H1 (cell line): ENCODE measurements at regions not wholly inside any gene's neighbourhood (a gene's known extent, or its start where the extent isn't known, plus 50 kb on each side); places are given as distances from the start of the nearest gene placed in this dataset.
A peak's percentile ranks its signal among the peaks of the same experiment; 100 is the strongest.

ENCODE experiments used
- ASH2L ChIP-seq: fragments of 200-600, 300-600 bp; sonication (generic); IDR thresholded peaks from one replicate; pipeline ENCODE4 v1.7.1; 2017; ENCODE audit warnings: low read length
- ATF2 ChIP-seq: IDR thresholded peaks from 2 replicates; pipeline ENCODE4 v1.6.1; 2012; ENCODE audit warnings: low read length, inconsistent platforms
- BACH1 ChIP-seq: IDR thresholded peaks from 2 replicates; pipeline ENCODE4 v1.6.1; 2012; ENCODE audit warnings: low read length, improper control_type of control experiment
- BCL11A ChIP-seq, 2 experiments: IDR thresholded peaks; one replicate each; pipeline ENCODE4 v1.6.1; 2011; ENCODE audit warnings: low read depth in 2 of 2, low read length in 2 of 2, mild to moderate bottlenecking in 2 of 2
- CBX5 ChIP-seq: fragments of 300-800, 300-1000 bp; sonication (generic); IDR thresholded peaks from 2 replicates; pipeline ENCODE4 v1.7.1; 2016; ENCODE audit warnings: antibody characterized with exemption, low read length, low read depth
- CEBPB ChIP-seq: IDR thresholded peaks from 2 replicates; pipeline ENCODE4 v1.6.1; 2012; ENCODE audit warnings: low read depth, low read length
- EGR1 ChIP-seq: IDR thresholded peaks from 2 replicates; pipeline ENCODE4 v1.6.1; 2011; ENCODE audit warnings: low read depth, low read length, borderline replicate concordance
- EZH2 ChIP-seq: fragments of 200-600 bp; sonication (generic); IDR thresholded peaks from 2 replicates; pipeline ENCODE4 v1.7.1; 2012; ENCODE audit warnings: low read depth, mild to moderate bottlenecking, moderate library complexity, low read length, inconsistent platforms; ENCODE audit not compliant: severe bottlenecking
- FOSL1 ChIP-seq: IDR thresholded peaks from 2 replicates; pipeline ENCODE4 v1.6.1; 2011; ENCODE audit warnings: mild to moderate bottlenecking, low read depth, low read length, moderate library complexity; ENCODE audit not compliant: insufficient read depth
- GTF2F1 ChIP-seq: IDR thresholded peaks from 2 replicates; pipeline ENCODE4 v1.6.1; 2012; ENCODE audit warnings: low read depth, low read length, improper control_type of control experiment, borderline replicate concordance
- HDAC2 ChIP-seq, 2 experiments: fragments of 300-600 bp in 1 of 2; sonication (generic) in 1 of 2; IDR thresholded peaks; 2 replicates each; pipeline ENCODE4 v1.6.1; 2011 to 2012; ENCODE audit warnings: low read depth in 2 of 2, low read length in 2 of 2, mild to moderate bottlenecking in 2 of 2, moderate library complexity in 2 of 2, borderline replicate concordance in 1 of 2, inconsistent platforms in 1 of 2
- KDM1A ChIP-seq: fragments of 200-600, 300-600 bp; sonication (generic); IDR thresholded peaks from 2 replicates; pipeline ENCODE4 v1.7.1; 2016; ENCODE audit warnings: mild to moderate bottlenecking, low read length, borderline replicate concordance
- PHF8 ChIP-seq: fragments of 200-600 bp; sonication (generic); conservative IDR thresholded peaks from 2 replicates; pipeline ENCODE4 v1.7.1; 2012; ENCODE audit warnings: low read depth, mild to moderate bottlenecking, inconsistent platforms, low read length, moderate library complexity
- POU5F1 ChIP-seq: IDR thresholded peaks from 2 replicates; pipeline ENCODE4 v1.6.1; 2011; ENCODE audit warnings: low read depth, mild to moderate bottlenecking, low read length, moderate library complexity
- RAD21 ChIP-seq, 2 experiments: IDR thresholded peaks in 1 of 2; conservative IDR thresholded peaks in 1 of 2; 2 replicates each; pipeline ENCODE4 v1.6.1; 2011; ENCODE audit warnings: low read depth in 2 of 2, low read length in 2 of 2, improper control_type of control experiment in 1 of 2, inconsistent platforms in 1 of 2, mild to moderate bottlenecking in 1 of 2, moderate library complexity in 1 of 2
- RBBP5 ChIP-seq: IDR thresholded peaks from 2 replicates; pipeline ENCODE4 v1.7.1; 2012; ENCODE audit warnings: low read depth, mild to moderate bottlenecking, inconsistent platforms, low read length, moderate library complexity, borderline replicate concordance
- RXRA ChIP-seq: IDR thresholded peaks from 2 replicates; pipeline ENCODE4 v1.6.1; 2011; ENCODE audit warnings: low read depth, mild to moderate bottlenecking, low read length, moderate library complexity; ENCODE audit not compliant: insufficient read depth
- SIN3A ChIP-seq, 2 experiments: IDR thresholded peaks in 1 of 2; conservative IDR thresholded peaks in 1 of 2; 2 replicates each; pipeline ENCODE4 v1.6.1; 2011 to 2012; ENCODE audit warnings: low read length in 2 of 2, improper control_type of control experiment in 1 of 2, low read depth in 1 of 2, mild to moderate bottlenecking in 1 of 2
- SP4 ChIP-seq: IDR thresholded peaks from 2 replicates; pipeline ENCODE4 v1.6.1; 2012; ENCODE audit warnings: low read length, inconsistent platforms
- TAF7 ChIP-seq: optimal IDR thresholded peaks from 2 replicates; pipeline ENCODE3; 2011; ENCODE audit warnings: low read depth, mild to moderate bottlenecking, inconsistent platforms, low read length, moderate library complexity, borderline replicate concordance
- TCF12 ChIP-seq: IDR thresholded peaks from 2 replicates; pipeline ENCODE4 v1.6.1; 2011; ENCODE audit warnings: low read depth, mild to moderate bottlenecking, low read length
- TEAD4 ChIP-seq: IDR thresholded peaks from 2 replicates; pipeline ENCODE4 v1.6.1; 2012; ENCODE audit warnings: low read depth, low read length, inconsistent platforms, mixed read lengths
- YY1 ChIP-seq: IDR thresholded peaks from 2 replicates; pipeline ENCODE4 v1.6.1; 2011; ENCODE audit warnings: low read depth, mild to moderate bottlenecking, low read length

DNA sequence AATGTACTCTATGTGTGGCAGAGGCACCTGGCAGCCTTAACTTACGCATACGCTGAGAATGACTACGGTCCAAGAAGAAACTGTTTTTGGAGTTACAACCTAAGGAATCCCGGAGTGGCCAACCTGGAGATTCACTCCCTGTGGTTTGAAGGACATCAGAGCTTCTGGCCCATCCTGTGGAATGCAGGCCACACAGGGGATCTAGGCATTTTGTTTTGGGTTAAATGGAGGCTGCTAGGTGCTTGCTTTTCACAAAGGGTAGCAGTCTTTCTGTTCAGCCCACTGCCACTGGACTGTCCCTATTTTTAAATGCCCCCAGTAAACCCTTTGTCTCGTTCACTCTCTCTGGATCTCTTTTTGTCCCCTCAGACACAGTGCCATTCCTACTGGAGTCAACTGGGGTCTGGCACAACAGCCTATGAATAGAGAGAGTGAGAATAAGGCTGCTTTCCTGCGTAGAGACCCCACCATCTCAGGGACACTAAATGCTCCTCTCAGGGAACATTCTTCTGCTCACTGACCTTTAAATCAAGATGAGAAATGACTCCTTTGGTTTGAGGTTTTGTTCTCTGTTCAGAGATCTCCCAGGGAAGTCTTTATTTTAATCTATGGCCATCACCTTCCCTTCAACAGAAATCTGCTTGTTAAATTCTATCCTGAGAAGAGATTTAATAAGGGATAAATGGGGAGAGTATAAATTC is 124.9 kb downstream of the B3GNT2 start (continued):
- TF ChIP-seq TCF12 (no peak), CBX5 (no peak), RAD21 (IDR thresholded peaks at IDR 0.05 in 1 of 2, conservative IDR thresholded peaks at IDR 0.05 in 1 of 2; ENCODE audit: low read depth in 2 of 2, low read length in 2 of 2) (no peak), EGR1 (no peak), PHF8 (no peak), SIN3A (conservative IDR thresholded peaks at IDR 0.05 in 1 of 2, IDR thresholded peaks at IDR 0.05 in 1 of 2; ENCODE audit: low read depth in 1 of 2, low read length in 2 of 2) (no peak), RBBP5 (no peak), POU5F1 (no peak), GTF2F1 (no peak), SP4 (no peak), ATF2 (no peak), ASH2L (peak; percentile 8), RXRA (no peak), TEAD4 (peak; percentile 59; the same call in 1 of the 2 replicates), FOSL1 (no peak), BACH1 (no peak), TAF7 (no peak), BCL11A (IDR thresholded peaks at IDR 0.05; ENCODE audit: low read depth in 2 of 2, low read length in 2 of 2) (no peak), KDM1A (no peak), YY1 (0 out of 2 replicates have a peak, but pooled peaks have one; percentile 7), HDAC2 (IDR thresholded peaks at IDR 0.05; ENCODE audit: borderline replicate concordance in 1 of 2, low read depth in 2 of 2, low read length in 2 of 2) (0 out of 4 replicates have a peak, but pooled peaks of 1 of the 2 experiments have one; percentile 40), CEBPB (no peak), EZH2 (no peak)
